ENCODE measurements at regions not wholly inside any gene's neighbourhood (a gene's known extent, or its start where the extent isn't known, plus 50 kb on each side); places are given as distances from the start of the nearest gene placed in this dataset.

DNA sequence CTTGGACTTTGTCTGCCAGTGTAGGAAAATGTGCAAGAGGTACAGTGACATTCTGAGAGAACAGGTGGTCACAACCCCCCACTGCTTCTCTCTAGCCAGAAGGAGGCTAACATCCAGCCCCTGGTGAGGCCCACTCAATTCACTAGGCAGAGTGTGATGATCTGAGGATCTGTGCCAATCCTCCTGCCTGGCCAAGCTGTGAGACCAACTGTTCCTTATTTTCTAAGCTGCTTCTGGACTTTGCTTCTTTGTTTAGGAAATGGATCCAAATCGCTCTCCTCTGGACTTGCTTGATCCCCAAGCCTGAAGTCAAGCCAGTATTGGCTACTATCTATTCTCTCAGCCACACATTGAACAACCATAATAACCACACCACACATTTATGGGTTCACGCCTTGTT is 202.8 kb downstream of the PIK3C3 start:
- H3K4me1 Mint-ChIP-seq (ENCODE audit: low read depth): no peaks in the 10 kb centered on the region
- no peaks in the 10 kb centered on the region for H3K27me3 Mint-ChIP-seq
- TF ChIP-seq, protein P1, sequence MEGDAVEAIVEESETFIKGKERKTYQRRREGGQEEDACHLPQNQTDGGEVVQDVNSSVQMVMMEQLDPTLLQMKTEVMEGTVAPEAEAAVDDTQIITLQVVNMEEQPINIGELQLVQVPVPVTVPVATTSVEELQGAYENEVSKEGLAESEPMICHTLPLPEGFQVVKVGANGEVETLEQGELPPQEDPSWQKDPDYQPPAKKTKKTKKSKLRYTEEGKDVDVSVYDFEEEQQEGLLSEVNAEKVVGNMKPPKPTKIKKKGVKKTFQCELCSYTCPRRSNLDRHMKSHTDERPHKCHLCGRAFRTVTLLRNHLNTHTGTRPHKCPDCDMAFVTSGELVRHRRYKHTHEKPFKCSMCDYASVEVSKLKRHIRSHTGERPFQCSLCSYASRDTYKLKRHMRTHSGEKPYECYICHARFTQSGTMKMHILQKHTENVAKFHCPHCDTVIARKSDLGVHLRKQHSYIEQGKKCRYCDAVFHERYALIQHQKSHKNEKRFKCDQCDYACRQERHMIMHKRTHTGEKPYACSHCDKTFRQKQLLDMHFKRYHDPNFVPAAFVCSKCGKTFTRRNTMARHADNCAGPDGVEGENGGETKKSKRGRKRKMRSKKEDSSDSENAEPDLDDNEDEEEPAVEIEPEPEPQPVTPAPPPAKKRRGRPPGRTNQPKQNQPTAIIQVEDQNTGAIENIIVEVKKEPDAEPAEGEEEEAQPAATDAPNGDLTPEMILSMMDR (IDR thresholded peaks at IDR 0.05): no peak
- DNase-seq: no peak
- H3K36me3 Mint-ChIP-seq (ENCODE audit: low read depth): no peaks in the 10 kb centered on the region
- H3K27ac Mint-ChIP-seq: no peak overlapping the region
- intact Hi-C loops (cut with micrococcal nuclease): no loop called here
- CTCF ChIA-PET: no interaction called here
- POLR2A ChIA-PET: no interaction called here
- H3K4me3 Mint-ChIP-seq: no peak overlapping the region
- H3K9me3 Mint-ChIP-seq: no peaks in the 10 kb centered on the region
- ATAC-seq: no peak

DNA sequence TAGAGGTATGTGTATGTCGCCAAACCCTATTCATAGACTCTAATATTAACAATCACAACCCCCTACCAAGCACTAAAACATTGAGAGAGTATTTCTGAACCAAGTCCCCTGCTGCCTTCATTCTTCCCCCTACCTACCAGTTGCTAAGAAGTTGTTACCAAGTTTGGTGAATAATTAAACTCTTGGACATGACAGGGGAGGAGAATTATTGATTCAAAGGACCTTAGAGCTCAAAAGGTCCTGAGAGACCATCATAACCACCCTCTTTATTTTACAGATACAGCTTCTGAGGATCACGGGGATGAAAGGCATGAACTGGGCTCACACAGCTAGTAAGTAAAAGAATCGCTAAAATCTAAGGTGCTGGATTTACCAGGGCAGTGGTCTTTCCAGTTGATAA is 204.1 kb downstream of the PIK3C3 start:
- Mint-ChIP-seq H3K36me3 (ENCODE audit: low read depth) (no peaks in the 10 kb centered on the region), H3K27ac (no peak overlapping the region), H3K4me1 (ENCODE audit: low read depth) (no peaks in the 10 kb centered on the region), H3K4me3 (no peak overlapping the region), H3K9me3 (no peaks in the 10 kb centered on the region), H3K27me3 (no peaks in the 10 kb centered on the region)
- intact Hi-C loops (cut with micrococcal nuclease): no loop called here
- POLR2A ChIA-PET: no interaction called here
- TF ChIP-seq, protein P1 (IDR thresholded peaks at IDR 0.05): no peak
- CTCF ChIA-PET: interaction anchor here (1.7 kb wide), 1 partner anchor 45 kb away, joined by 9 read pairs; no protein-coding TSS in a partner anchor
- DNase-seq (no peak), ATAC-seq (no peak)

DNA sequence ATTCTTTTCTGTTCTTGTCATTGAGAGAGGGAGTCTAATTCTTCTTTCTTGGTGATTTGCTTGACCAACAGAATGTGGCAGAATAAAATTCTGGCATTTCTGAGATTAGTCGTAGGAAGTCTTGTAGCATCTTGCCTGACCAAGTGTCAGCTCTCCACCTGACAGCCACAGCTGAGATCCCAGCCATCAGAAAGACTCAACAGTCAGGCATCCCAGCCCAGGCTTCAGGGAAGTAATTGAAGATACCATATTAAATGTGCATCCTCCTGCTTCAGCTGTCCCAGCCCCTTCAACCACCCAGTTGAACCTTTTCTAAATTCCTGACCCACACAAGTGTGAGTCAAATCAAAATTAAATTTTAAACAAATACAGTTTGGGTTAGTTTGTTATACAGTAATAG is 208.3 kb downstream of the PIK3C3 start:
- no peak overlapping the region for H3K4me3 Mint-ChIP-seq
- POLR2A ChIA-PET: no interaction called here
- no peaks in the 10 kb centered on the region for H3K36me3 Mint-ChIP-seq (ENCODE audit: low read depth)
- H3K4me1 Mint-ChIP-seq (ENCODE audit: low read depth): no peaks in the 10 kb centered on the region
- intact Hi-C loops (cut with micrococcal nuclease): no loop called here
- H3K27ac Mint-ChIP-seq: no peak overlapping the region
- DNase-seq (no peak), ATAC-seq (no peak)
- H3K9me3 Mint-ChIP-seq: no peaks in the 10 kb centered on the region
- no peaks in the 10 kb centered on the region for H3K27me3 Mint-ChIP-seq
- CTCF ChIA-PET: interaction anchor here (1.5 kb wide), 1 partner anchor 49 kb away, joined by 4 read pairs; no protein-coding TSS in a partner anchor
- TF ChIP-seq, protein P1 (IDR thresholded peaks at IDR 0.05): no peak

DNA sequence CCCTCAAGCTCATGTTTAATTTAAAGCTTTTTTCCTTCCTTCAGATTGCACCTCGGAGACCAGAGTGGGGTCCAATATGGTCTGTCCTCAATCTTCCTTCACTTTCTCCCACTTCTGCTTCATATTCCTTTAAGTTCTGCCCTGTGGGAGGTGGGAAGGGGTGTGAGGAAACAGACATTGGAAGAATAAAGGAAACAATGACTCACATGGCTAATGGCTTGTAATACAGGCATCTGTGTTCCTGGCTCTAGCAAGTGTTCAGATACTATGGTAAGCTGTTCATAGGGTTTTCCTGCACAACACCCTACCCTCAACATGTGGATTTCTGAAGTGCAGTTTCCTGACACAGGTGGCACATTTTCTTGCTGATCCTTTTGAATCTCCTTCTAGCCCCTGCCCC is 209.5 kb downstream of the PIK3C3 start:
- ChIA-PET POLR2A (no interaction called here), CTCF (interaction anchor here (1.2 to 1.5 kb wide), 2 partner anchors 24 to 50 kb away, joined by 4 read pairs; no protein-coding TSS in a partner anchor)
- Mint-ChIP-seq H3K4me3 (no peak overlapping the region), H3K27me3 (no peaks in the 10 kb centered on the region), H3K9me3 (no peaks in the 10 kb centered on the region), H3K36me3 (ENCODE audit: low read depth) (no peaks in the 10 kb centered on the region), H3K27ac (no peak overlapping the region), H3K4me1 (ENCODE audit: low read depth) (no peaks in the 10 kb centered on the region)
- DNase-seq: no peak
- TF ChIP-seq, protein P1 (IDR thresholded peaks at IDR 0.05): no peak
- no peak for ATAC-seq
- intact Hi-C loops (cut with micrococcal nuclease): no loop called here

DNA sequence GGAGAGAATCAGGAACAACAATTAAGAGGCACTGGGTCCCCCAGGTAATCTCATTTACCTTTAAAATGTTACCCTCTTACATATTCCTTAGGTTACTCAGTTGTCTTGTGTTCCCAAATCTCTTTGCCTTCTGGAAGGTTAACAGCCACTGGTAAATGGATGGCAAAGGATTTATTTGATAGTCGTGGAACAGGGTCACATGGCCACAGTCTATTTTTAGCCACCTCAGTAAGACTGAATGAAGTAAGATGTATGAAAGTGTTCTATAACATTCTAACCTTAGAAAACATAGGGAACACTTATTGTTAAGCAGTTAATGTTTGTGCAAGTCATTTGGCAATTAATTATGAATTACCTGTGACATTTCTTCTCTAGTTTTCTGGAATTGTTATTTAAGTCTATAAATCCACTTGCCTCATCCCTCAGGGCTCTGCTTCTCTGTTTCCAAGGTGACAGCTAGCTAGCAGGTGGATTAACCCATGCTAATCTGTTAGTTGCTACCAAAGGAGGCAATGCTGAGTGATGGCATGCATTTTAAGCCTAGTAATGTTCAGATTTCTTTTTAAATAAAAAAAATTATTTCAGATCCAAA is 211.0 kb downstream of the PIK3C3 start:
- ATAC-seq (no peak), DNase-seq (no peak)
- POLR2A ChIA-PET: no interaction called here
- H3K4me1 Mint-ChIP-seq (ENCODE audit: low read depth): no peaks in the 10 kb centered on the region
- CTCF ChIA-PET: no interaction called here
- no peaks in the 10 kb centered on the region for H3K36me3 Mint-ChIP-seq (ENCODE audit: low read depth)
- TF ChIP-seq, protein P1 (IDR thresholded peaks at IDR 0.05): no peak
- no peaks in the 10 kb centered on the region for H3K27me3 Mint-ChIP-seq
- H3K4me3 Mint-ChIP-seq: no peak overlapping the region
- intact Hi-C loops (cut with micrococcal nuclease): no loop called here
- H3K9me3 Mint-ChIP-seq: no peaks in the 10 kb centered on the region
- no peak overlapping the region for H3K27ac Mint-ChIP-seq

Data from activated CD8-positive, alpha-beta T cell treated with anti-CD3 and anti-CD28 coated beads for 36 hours (primary cell).